GM12873 (cell line): ENCODE measurements at regions not wholly inside any gene's neighbourhood (a gene's known extent, or its start where the extent isn't known, plus 50 kb on each side); places are given as distances from the start of the nearest gene placed in this dataset.

Experiments
- TF ChIP-seq, protein P1 (sequence below): IDR thresholded peaks from 2 replicates; pipeline ENCODE4 v1.5.1; 2012; ENCODE audit warnings: low read depth, mild to moderate bottlenecking, moderate library complexity, low read length, control low read depth; ENCODE audit not compliant: insufficient read depth; ENCODE audit errors: missing control alignments

DNA sequence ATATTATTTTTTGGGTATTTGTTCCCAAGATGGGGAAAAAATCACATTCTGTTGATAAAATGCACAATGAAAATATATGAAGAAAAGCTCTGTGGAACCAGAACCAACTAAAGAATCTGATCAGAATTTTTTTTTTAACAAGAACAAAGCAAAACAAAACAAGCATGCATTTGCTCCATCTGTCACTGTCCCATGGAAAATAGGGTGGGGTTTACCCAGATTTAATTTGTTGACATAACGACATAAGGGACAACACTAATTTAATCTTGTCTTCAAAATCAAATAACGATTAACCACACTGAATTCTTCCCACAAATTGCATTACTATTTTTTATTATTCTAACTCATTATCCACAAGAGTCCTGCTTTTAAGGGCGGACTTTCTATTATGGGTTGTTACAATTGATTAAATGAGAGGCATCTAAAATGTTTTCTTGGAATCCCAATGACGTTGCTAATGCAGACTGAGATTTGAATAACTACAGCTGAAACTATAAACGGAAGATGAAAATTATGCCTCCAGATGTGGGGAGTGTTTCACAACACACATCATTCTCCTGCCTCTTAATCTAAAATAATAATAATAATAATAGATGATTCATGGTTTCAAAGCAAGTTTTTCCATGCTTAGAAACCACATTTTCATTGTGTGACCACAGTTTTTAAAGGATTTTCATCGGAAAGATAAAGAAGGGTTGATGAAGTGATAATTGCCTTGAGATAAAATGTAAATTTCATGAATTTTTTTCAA, 307.0 kb upstream of the CPEB2 start:
- TF ChIP-seq, protein P1, sequence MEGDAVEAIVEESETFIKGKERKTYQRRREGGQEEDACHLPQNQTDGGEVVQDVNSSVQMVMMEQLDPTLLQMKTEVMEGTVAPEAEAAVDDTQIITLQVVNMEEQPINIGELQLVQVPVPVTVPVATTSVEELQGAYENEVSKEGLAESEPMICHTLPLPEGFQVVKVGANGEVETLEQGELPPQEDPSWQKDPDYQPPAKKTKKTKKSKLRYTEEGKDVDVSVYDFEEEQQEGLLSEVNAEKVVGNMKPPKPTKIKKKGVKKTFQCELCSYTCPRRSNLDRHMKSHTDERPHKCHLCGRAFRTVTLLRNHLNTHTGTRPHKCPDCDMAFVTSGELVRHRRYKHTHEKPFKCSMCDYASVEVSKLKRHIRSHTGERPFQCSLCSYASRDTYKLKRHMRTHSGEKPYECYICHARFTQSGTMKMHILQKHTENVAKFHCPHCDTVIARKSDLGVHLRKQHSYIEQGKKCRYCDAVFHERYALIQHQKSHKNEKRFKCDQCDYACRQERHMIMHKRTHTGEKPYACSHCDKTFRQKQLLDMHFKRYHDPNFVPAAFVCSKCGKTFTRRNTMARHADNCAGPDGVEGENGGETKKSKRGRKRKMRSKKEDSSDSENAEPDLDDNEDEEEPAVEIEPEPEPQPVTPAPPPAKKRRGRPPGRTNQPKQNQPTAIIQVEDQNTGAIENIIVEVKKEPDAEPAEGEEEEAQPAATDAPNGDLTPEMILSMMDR: no peak

DNA sequence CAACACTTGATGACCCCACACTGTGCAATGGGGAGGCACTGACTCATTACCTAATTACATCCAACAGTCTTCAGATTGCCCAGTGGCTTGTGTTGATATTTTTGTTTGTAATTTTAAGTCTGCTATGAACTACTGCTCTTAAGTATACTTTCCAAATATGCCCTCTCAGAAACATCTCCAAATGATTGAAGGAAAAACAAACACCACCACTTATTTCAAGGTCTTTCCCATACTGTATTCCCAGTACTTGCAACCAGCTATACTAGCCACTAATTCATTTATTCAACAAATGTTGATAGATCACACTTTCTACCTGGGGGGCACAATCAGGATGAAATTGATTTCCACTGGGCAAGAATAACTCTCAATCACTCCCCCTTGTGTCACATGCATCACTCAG, 302.2 kb upstream of the CPEB2 start:
- TF ChIP-seq, protein P1: no peak

DNA sequence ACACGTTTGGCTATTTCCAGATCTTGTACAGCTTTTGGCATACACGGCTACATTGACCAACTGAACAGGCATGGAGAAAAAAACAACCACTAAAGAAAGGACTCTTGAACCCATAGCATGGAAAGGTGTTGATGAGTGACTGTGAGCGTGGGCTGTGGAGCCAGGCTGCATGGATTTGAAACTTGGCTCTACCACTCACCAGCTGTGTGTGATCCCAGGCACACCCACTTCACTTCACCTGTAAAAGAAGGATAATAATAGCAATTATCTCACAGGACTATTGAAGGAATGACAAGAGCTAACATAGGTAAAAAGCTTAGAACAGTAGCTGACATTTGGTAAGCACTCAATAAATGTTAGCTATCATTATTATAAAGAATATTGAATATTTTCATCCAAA, 301.7 kb upstream of the CPEB2 start:
- TF ChIP-seq, protein P1: no peak

DNA sequence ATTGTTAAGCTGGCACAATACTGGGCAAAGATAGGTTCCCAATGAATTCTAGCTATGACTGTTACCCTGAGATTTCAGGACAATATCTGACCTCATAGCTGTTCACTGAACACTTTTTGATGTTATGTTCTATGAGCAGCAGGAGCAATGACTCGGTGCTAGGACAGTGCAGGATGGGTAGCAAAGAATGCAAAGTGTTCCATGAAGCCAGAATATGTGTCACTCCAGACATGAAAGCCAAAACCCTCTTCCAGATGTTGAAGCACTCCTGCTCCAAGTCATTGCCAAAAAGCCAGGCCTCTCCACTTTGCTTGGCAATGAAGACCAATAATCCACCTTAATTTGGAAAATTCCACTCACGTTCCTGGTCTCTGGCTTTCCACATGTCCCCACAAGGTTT, 300.9 kb upstream of the CPEB2 start:
- TF ChIP-seq, protein P1: no peak

DNA sequence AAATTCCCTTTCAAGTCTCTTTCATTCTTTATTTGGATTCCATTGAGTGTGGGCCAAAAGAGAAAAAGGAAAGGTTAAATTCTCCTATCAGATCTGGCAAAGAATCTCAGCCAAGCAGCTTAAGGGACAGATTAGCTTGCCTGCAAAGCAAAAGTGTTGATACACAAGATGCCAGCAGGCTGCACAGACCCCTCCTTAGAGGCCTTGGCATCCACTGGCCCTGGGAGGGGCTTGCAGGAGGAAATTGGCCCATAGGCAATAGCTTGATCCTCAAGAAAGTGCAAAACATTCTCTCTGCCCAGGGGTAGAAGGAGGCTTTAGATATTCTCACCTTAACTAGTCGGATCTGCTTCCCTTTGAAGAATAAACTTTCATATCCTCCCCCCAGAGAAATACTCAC, 300.4 kb upstream of the CPEB2 start:
- TF ChIP-seq, protein P1: no peak

DNA sequence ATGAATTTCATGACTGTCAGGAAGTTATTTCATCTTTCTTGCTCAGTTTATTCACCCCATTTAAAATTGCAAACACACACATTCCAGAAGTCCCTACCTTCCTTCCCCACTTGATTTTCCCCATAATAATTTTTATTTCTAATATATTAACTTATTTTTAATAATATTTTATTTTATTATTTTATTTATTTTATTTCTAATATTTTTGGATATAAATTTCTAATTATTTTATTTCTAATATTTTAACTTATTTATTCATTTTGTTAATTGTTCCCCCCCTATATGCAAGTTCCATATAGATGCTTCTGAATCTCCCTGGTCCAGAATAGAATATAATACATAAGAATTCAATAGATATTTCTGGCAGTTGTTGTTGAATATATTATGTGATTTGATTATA, 293.7 kb upstream of the CPEB2 start:
- TF ChIP-seq, protein P1: no peak

DNA sequence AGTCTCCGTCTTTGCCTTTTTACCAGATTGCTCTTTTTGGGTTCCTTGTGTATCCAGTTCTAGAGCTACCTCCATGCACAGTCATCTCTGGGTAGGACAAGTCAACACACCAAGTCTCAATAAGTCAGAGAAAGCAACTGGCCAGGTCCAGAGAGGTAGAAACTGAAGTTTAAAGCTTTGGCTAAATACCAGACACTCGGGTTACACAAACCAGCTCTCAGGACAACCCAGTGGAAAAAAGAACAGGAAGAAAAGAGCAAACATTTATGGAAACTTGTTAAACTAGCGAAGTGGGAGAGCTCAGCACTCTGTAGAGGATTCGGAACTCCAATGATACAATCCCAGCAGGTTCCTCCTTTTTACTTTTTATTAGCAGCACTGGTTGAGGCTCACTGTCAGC, 291.0 kb upstream of the CPEB2 start:
- TF ChIP-seq, protein P1: no peak
